ENCODE measurements at regions not wholly inside any gene's neighbourhood (a gene's known extent, or its start where the extent isn't known, plus 50 kb on each side); places are given as distances from the start of the nearest gene placed in this dataset.

- no peak overlapping the region for H3K4me3 ChIP-seq (ENCODE audit: low read length, poor library complexity, severe bottlenecking)
- no peak overlapping the region for H3K9ac ChIP-seq (ENCODE audit: low read depth, low read length, poor library complexity, severe bottlenecking)
- no peak overlapping the region for H2AFZ ChIP-seq (ENCODE audit: low read length)
- no peaks in the 10 kb centered on the region for H3F3A ChIP-seq (ENCODE audit: low read depth)
- no peaks in the 10 kb centered on the region for H3K27me3 ChIP-seq (ENCODE audit: insufficient read depth, low read length, poor library complexity, severe bottlenecking)
- H3K9me2 ChIP-seq (replicated peaks; ENCODE audit: low read depth, low read length): no peaks in the 10 kb centered on the region
- H3K9me3 ChIP-seq (ENCODE audit: insufficient read depth, low read depth, low read length): no peaks in the 10 kb centered on the region
- no peaks in the 10 kb centered on the region for H3K79me2 ChIP-seq (ENCODE audit: insufficient read depth, low read length)
- no peak overlapping the region for H3K4me2 ChIP-seq (ENCODE audit: low read depth, low read length, poor library complexity, severe bottlenecking)
- TF ChIP-seq CTCF (conservative IDR thresholded peaks at IDR 0.05; ENCODE audit: low read length) (no peak), EZH2phosphoT487 (IDR thresholded peaks at IDR 0.05; ENCODE audit: borderline replicate concordance) (no peak)
- no peaks in the 10 kb centered on the region for H4K20me1 ChIP-seq (ENCODE audit: insufficient read depth, low read length, poor library complexity, severe bottlenecking)
- H3K36me3 ChIP-seq (ENCODE audit: insufficient read depth, low read length): no peaks in the 10 kb centered on the region
- no peaks in the 10 kb centered on the region for H3K4me1 ChIP-seq (ENCODE audit: insufficient read depth, low read length, poor library complexity, severe bottlenecking)
These were observed 280.3 kb downstream of the ADAMTS20 start for GRCh38 chr12:43271659-43272058.

GRCh38 chr12:43267818-43268217, 284.2 kb downstream of the ADAMTS20 start:
- no peak for TF ChIP-seq EZH2phosphoT487 (IDR thresholded peaks at IDR 0.05; ENCODE audit: borderline replicate concordance)
- TF ChIP-seq CTCF (conservative IDR thresholded peaks at IDR 0.05; ENCODE audit: low read length): no peak
- Histone ChIP-seq H3K9me2 (replicated peaks; ENCODE audit: low read depth, low read length) (no peaks in the 10 kb centered on the region), H3K9me3 (ENCODE audit: insufficient read depth, low read depth, low read length) (no peaks in the 10 kb centered on the region), H4K20me1 (ENCODE audit: insufficient read depth, low read length, poor library complexity, severe bottlenecking) (no peaks in the 10 kb centered on the region), H3K79me2 (ENCODE audit: insufficient read depth, low read length) (no peaks in the 10 kb centered on the region), H2AFZ (ENCODE audit: low read length) (no peak overlapping the region), H3K4me3 (ENCODE audit: low read length, poor library complexity, severe bottlenecking) (no peak overlapping the region), H3F3A (ENCODE audit: low read depth) (no peaks in the 10 kb centered on the region), H3K36me3 (ENCODE audit: insufficient read depth, low read length) (no peaks in the 10 kb centered on the region), H3K27me3 (ENCODE audit: insufficient read depth, low read length, poor library complexity, severe bottlenecking) (no peaks in the 10 kb centered on the region), H3K9ac (ENCODE audit: low read depth, low read length, poor library complexity, severe bottlenecking) (no peak overlapping the region), H3K4me1 (ENCODE audit: insufficient read depth, low read length, poor library complexity, severe bottlenecking) (no peaks in the 10 kb centered on the region), H3K4me2 (ENCODE audit: low read depth, low read length, poor library complexity, severe bottlenecking) (no peak overlapping the region)

GRCh38 chr12:43261701-43262100, 290.3 kb downstream of the ADAMTS20 start:
- Histone ChIP-seq H3K79me2 (ENCODE audit: insufficient read depth, low read length) (no peaks in the 10 kb centered on the region), H3K9me3 (ENCODE audit: insufficient read depth, low read depth, low read length) (no peaks in the 10 kb centered on the region), H3K27me3 (ENCODE audit: insufficient read depth, low read length, poor library complexity, severe bottlenecking) (no peaks in the 10 kb centered on the region), H2AFZ (ENCODE audit: low read length) (no peak overlapping the region), H3K4me2 (ENCODE audit: low read depth, low read length, poor library complexity, severe bottlenecking) (no peak overlapping the region), H3K9ac (ENCODE audit: low read depth, low read length, poor library complexity, severe bottlenecking) (no peak overlapping the region), H3K9me2 (replicated peaks; ENCODE audit: low read depth, low read length) (no peaks in the 10 kb centered on the region), H3K4me1 (ENCODE audit: insufficient read depth, low read length, poor library complexity, severe bottlenecking) (no peaks in the 10 kb centered on the region), H3K4me3 (ENCODE audit: low read length, poor library complexity, severe bottlenecking) (no peak overlapping the region), H4K20me1 (ENCODE audit: insufficient read depth, low read length, poor library complexity, severe bottlenecking) (no peaks in the 10 kb centered on the region), H3K36me3 (ENCODE audit: insufficient read depth, low read length) (no peaks in the 10 kb centered on the region), H3F3A (ENCODE audit: low read depth) (no peaks in the 10 kb centered on the region)
- no peak for TF ChIP-seq EZH2phosphoT487 (IDR thresholded peaks at IDR 0.05; ENCODE audit: borderline replicate concordance)
- no peak for TF ChIP-seq CTCF (conservative IDR thresholded peaks at IDR 0.05; ENCODE audit: low read length)
